RPMI7951 (cell line): ENCODE measurements at regions not wholly inside any gene's neighbourhood (a gene's known extent, or its start where the extent isn't known, plus 50 kb on each side); places are given as distances from the start of the nearest gene placed in this dataset.

Experiments used
- DNase-seq: peaks from one replicate; pipeline ENCODE4 v3.0.0-alpha.2; 2012; ENCODE audit warnings: low read depth

- DNase-seq: no peak
These were observed 76.5 kb upstream of the ADRB1 start for GRCh38 chr10:113967126-113967525.

GRCh38 chr10:113970641-113971040, 73.0 kb upstream of the ADRB1 start:
- no peak for DNase-seq

DNA sequence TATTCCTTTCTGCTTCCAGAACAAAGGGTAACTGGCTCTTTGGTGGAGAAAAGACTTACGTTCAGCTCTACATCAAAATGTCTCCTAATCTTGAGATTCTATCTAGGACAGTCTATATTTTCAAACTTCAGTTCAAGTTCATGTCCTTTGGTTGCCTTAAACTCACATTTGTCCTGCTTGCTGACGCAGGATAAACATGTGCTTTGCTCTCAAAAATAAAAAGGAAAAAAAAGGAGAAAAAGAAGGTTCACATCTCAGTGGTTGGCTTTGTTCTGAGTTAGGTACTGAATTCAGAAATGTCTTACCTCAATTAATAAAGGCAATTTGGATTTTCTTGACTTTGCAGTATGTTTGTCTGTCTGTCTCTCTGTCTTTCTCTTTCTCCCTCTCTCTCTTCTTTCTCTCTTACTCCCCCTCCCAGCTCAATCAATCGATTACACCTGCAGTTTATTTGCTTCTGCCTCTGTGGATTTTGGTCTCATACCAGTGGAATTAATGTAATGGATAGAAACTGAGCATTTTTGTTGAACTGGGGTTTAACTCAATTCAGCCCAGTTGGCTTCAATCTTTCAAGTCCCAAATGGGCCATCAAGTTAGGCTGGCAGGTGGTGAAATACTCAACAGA, 72.2 kb upstream of the ADRB1 start:
- no peak for DNase-seq

DNA sequence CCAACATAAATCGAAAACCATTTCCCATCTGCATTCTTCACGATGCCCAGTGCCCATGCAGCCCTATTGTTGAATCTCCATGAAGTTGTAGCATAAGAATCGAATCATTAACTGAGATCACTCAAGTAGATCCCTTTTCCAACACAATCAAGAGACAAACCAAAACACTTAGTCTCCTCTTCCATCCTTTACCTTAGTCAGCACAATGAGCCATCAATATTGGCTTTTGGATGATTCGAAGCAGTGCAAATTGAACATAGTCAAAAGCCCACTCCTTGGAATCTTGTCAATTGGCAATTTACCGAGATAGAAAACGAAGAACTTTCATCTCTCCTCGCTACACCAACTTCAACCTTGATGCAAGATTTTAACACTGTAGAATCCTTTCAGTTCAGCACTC, 66.5 kb upstream of the ADRB1 start:
- no peak for DNase-seq

- DNase-seq: no peak
These were observed 64.9 kb upstream of the ADRB1 start for GRCh38 chr10:113978802-113979201.

GRCh38 chr10:113979409-113979808, 64.3 kb upstream of the ADRB1 start:
- no peak for DNase-seq

DNA sequence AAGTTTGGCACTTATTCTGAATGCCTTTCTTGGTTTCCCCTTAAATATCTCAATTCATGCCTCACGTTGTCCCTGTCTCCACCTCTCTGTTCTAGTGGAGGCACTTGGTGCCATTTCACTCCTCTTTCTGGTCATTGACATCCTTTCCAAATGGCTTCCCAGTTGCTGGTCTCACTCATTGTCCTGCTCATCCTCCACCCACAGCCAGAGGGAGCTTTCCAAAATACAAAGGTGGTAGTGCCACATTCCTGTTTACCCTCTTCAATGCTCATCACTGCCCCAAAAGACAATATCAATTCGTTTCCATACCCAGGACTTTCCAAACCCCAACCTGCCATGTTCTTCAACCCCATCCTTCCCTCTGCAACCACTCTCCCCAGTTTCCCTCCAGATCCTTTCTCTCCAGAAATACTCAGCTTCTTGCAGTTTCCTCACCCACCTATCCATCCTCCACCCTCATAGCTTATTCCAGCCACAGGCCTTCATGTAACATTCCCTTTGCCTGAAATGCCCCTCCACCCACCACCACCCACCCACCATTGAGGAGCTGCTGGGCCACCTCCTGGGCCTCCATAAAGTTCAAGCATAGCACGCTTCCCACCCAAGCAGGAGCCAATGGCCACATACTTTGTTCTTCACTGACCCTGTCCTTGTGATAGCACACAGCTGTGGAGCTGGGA, 63.1 kb upstream of the ADRB1 start:
- DNase-seq: no peak

DNA sequence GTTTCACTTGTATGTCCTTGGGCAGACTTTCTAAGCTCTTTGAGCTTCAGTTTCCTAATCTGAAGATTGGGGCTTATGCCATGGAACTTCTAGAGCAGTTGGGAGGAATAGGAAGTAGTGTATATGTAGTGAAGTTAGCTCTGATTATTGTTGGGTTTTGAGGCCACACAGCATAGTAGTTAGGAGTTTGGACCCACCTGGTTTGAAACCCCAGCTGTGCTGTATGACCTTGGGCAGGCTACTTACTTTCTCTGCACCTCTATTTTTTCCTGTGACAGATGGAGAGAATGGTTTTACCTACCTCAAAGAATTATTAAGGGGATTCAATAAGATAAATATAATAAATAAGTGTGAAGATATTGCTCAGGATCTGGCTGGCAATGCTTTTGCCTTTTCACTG, 61.4 kb upstream of the ADRB1 start:
- no peak for DNase-seq

- DNase-seq: no peak
These were observed 60.9 kb upstream of the ADRB1 start for GRCh38 chr10:113982769-113983168.

GRCh38 chr10:113983552-113983951, 60.1 kb upstream of the ADRB1 start:
- DNase-seq: no peak

- no peak for DNase-seq
These were observed 58.3 kb upstream of the ADRB1 start for GRCh38 chr10:113985297-113985844.

GRCh38 chr10:113986316-113986715, 57.4 kb upstream of the ADRB1 start:
- DNase-seq: no peak

- no peak for DNase-seq
These were observed 56.5 kb upstream of the ADRB1 start for GRCh38 chr10:113987156-113987555.

DNA sequence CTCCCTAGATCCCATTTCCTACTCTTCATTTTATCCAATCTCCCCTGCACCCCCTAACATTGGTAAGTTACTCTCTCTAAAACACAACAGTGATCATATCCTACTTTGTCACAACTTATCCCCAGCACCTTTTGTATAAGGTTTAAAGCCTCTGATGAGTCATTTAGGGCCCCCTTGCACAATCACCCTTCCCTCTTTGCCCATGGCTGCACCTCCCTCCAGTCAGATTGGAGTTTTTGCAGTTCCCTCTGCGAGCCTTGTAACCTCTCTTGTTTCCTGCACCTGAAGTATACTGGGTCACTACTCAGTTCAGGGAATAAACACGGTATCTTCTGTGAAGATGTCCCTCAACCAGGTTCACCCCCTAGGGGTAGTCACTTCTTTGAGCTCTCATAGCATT, 55.9 kb upstream of the ADRB1 start:
- peak; percentile 10 for DNase-seq

DNA sequence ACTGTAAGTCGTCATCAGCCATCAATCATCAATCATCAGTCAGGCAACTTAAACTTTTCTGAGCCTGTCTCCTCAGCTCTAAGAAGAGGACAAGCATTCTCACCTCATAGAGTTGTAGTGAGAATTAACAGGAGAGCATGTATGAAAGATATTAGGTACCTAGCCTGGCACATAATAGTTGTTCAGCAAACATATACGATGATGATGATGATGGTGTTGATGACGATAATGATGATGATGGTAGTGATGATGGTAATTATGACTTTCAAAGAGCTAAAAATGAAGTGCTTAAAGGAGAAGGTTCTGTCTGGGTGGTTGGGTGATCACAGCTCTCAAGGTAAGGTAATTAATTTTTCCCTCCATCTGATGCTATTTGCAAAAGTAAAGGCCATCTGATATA, 55.1 kb upstream of the ADRB1 start:
- no peak for DNase-seq

- peak; percentile 66 for DNase-seq
These were observed 52.4 kb upstream of the ADRB1 start for GRCh38 chr10:113991091-113991860.

- DNase-seq: no peak
These were observed 51.1 kb upstream of the ADRB1 start for GRCh38 chr10:113992471-113993011.

DNA sequence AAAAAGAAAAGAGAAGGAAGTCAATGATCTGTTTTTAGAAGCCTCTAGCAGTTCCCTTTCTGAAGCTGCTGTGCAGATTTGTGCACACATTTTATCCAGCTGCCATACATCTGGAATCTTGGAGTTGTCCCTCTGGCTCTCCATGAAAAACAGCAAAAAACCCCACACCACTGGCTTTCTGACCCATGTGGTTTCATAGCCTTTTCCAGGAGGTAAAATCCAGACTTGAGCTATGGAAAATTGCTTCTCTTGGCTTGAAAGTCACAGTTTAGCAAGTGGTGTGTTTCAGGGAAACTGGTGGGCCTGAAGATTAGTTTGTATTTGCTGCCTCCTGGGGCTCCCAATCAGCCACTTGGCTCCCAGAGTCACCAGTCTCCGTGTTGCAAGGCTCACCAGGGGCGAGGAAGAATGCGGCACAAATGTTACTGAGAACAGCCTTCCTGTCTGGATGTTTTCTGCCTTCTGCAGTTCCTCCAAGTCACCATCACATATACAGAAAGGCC, 50.1 kb upstream of the ADRB1 start:
- no peak for DNase-seq
